H1 (cell line): ENCODE measurements at regions not wholly inside any gene's neighbourhood (a gene's known extent, or its start where the extent isn't known, plus 50 kb on each side); places are given as distances from the start of the nearest gene placed in this dataset.

Source experiments
- ATF2 ChIP-seq: IDR thresholded peaks from 2 replicates; pipeline ENCODE4 v1.6.1; 2012; ENCODE audit warnings: low read length, inconsistent platforms
- BACH1 ChIP-seq: IDR thresholded peaks from 2 replicates; pipeline ENCODE4 v1.6.1; 2012; ENCODE audit warnings: low read length, improper control_type of control experiment
- CBX8 ChIP-seq: fragments of 300-800, 300-1000 bp; sonication (generic); IDR thresholded peaks from 2 replicates; pipeline ENCODE4 v1.7.1; 2016; ENCODE audit warnings: low read depth, low read length, borderline replicate concordance
- CHD7 ChIP-seq: fragments of 300-600 bp; sonication (generic); IDR thresholded peaks from 2 replicates; pipeline ENCODE4 v1.7.1; 2012; ENCODE audit warnings: low read length, moderate library complexity, mild to moderate bottlenecking, inconsistent platforms; ENCODE audit not compliant: insufficient replicate concordance
- CREB1 ChIP-seq: IDR thresholded peaks from 2 replicates; pipeline ENCODE4 v1.6.1; 2012; ENCODE audit warnings: inconsistent platforms
- NANOG ChIP-seq: IDR thresholded peaks from 2 replicates; pipeline ENCODE4 v1.6.1; 2011; ENCODE audit warnings: low read length, low read depth, mild to moderate bottlenecking, inconsistent platforms; ENCODE audit not compliant: insufficient read depth, poor library complexity, severe bottlenecking
- RNF2 ChIP-seq: fragments of 200-900, 300-1000 bp; sonication (generic); IDR thresholded peaks from 2 replicates; pipeline ENCODE4 v1.7.1; 2016; ENCODE audit warnings: borderline replicate concordance, low read depth, mild to moderate bottlenecking, antibody characterized with exemption, low read length; ENCODE audit not compliant: poor library complexity, severe bottlenecking; ENCODE audit errors: missing control alignments
- SIRT6 ChIP-seq: IDR thresholded peaks from one replicate; pipeline ENCODE4 v1.7.1; 2012; ENCODE audit warnings: low read length, inconsistent platforms
- SIX5 ChIP-seq: IDR thresholded peaks from 2 replicates; pipeline ENCODE4 v1.6.1; 2011; ENCODE audit warnings: mild to moderate bottlenecking, low read depth, low read length
- SP4 ChIP-seq: IDR thresholded peaks from 2 replicates; pipeline ENCODE4 v1.6.1; 2012; ENCODE audit warnings: low read length, inconsistent platforms
- TAF1 ChIP-seq: IDR thresholded peaks from 2 replicates; pipeline ENCODE4 v1.6.1; 2011; ENCODE audit warnings: mild to moderate bottlenecking, low read depth, low read length

- TF ChIP-seq CHD7 (no peak), RNF2 (no peak), TAF1 (no peak), CREB1 (no peak), SIRT6 (no peak), ATF2 (no peak), SIX5 (no peak), BACH1 (no peak), NANOG (no peak), CBX8 (no peak), SP4 (no peak)
Measured at GRCh38 chrX:22742174-22742573, 257.6 kb upstream of the DDX53 start (continued).
